ENCODE measurements at regions not wholly inside any gene's neighbourhood (a gene's known extent, or its start where the extent isn't known, plus 50 kb on each side); places are given as distances from the start of the nearest gene placed in this dataset.

GRCh38 chr18:34444622-34445021 lies 219.9 kb upstream of the NOL4 start:
- Histone ChIP-seq H3K79me2 (ENCODE audit: low read length) (no peaks in the 10 kb centered on the region), H3K27me3 (replicated peaks; ENCODE audit: insufficient read depth, low read length) (no peaks in the 10 kb centered on the region), H4K20me1 (ENCODE audit: insufficient read depth, low read length) (no peaks in the 10 kb centered on the region), H2AFZ (ENCODE audit: low read length) (no peak overlapping the region), H3K4me2 (ENCODE audit: low read depth, low read length) (no peak overlapping the region), H3K4me3 (ENCODE audit: low read length) (no peak overlapping the region), H3K9me3 (replicated peaks; ENCODE audit: insufficient read depth, low read length) (no peaks in the 10 kb centered on the region), H3F3A (ENCODE audit: insufficient read depth, low read length) (no peaks in the 10 kb centered on the region), H3K27ac (ENCODE audit: low read length) (no peak overlapping the region), H3K4me1 (ENCODE audit: low read length) (no peaks in the 10 kb centered on the region), H3K36me3 (replicated peaks; ENCODE audit: insufficient read depth, low read length) (no peaks in the 10 kb centered on the region), H3K9ac (ENCODE audit: low read length) (no peak overlapping the region), H3K9me2 (replicated peaks; ENCODE audit: insufficient read depth, low read length) (no peaks in the 10 kb centered on the region)
- no peak for DNase-seq
- no peak for TF ChIP-seq EZH2 (optimal IDR thresholded peaks at IDR 0.05; ENCODE audit: low read depth, low read length)

GRCh38 chr18:34448662-34449061 lies 223.9 kb upstream of the NOL4 start:
- Histone ChIP-seq H2AFZ (ENCODE audit: low read length) (no peak overlapping the region), H3K9ac (ENCODE audit: low read length) (no peak overlapping the region), H3K36me3 (replicated peaks; ENCODE audit: insufficient read depth, low read length) (no peaks in the 10 kb centered on the region), H3K27me3 (replicated peaks; ENCODE audit: insufficient read depth, low read length) (no peaks in the 10 kb centered on the region), H3K27ac (ENCODE audit: low read length) (no peak overlapping the region), H3K9me2 (replicated peaks; ENCODE audit: insufficient read depth, low read length) (no peaks in the 10 kb centered on the region), H3K9me3 (replicated peaks; ENCODE audit: insufficient read depth, low read length) (no peaks in the 10 kb centered on the region), H3K4me1 (ENCODE audit: low read length) (no peaks in the 10 kb centered on the region), H3K4me3 (ENCODE audit: low read length) (no peak overlapping the region), H3K79me2 (ENCODE audit: low read length) (no peaks in the 10 kb centered on the region), H3F3A (ENCODE audit: insufficient read depth, low read length) (no peaks in the 10 kb centered on the region), H4K20me1 (ENCODE audit: insufficient read depth, low read length) (no peaks in the 10 kb centered on the region), H3K4me2 (ENCODE audit: low read depth, low read length) (no peak overlapping the region)
- no peak for DNase-seq
- TF ChIP-seq EZH2phosphoT487 (IDR thresholded peaks at IDR 0.05; ENCODE audit: low read length) = no peak
- no peak for TF ChIP-seq EZH2 (optimal IDR thresholded peaks at IDR 0.05; ENCODE audit: low read depth, low read length)

- H3K79me2 ChIP-seq (ENCODE audit: low read length) = no peaks in the 10 kb centered on the region
- H3F3A ChIP-seq (ENCODE audit: insufficient read depth, low read length) = no peaks in the 10 kb centered on the region
- H3K9me3 ChIP-seq (replicated peaks; ENCODE audit: insufficient read depth, low read length) = no peaks in the 10 kb centered on the region
- H4K20me1 ChIP-seq (ENCODE audit: insufficient read depth, low read length) = no peaks in the 10 kb centered on the region
- H2AFZ ChIP-seq (ENCODE audit: low read length) = no peak overlapping the region
- no peak overlapping the region for H3K27ac ChIP-seq (ENCODE audit: low read length)
- no peaks in the 10 kb centered on the region for H3K4me1 ChIP-seq (ENCODE audit: low read length)
- no peak overlapping the region for H3K4me2 ChIP-seq (ENCODE audit: low read depth, low read length)
- H3K4me3 ChIP-seq (ENCODE audit: low read length) = no peak overlapping the region
- H3K36me3 ChIP-seq (replicated peaks; ENCODE audit: insufficient read depth, low read length) = no peaks in the 10 kb centered on the region
- no peak overlapping the region for H3K9ac ChIP-seq (ENCODE audit: low read length)
- no peaks in the 10 kb centered on the region for H3K9me2 ChIP-seq (replicated peaks; ENCODE audit: insufficient read depth, low read length)
- no peaks in the 10 kb centered on the region for H3K27me3 ChIP-seq (replicated peaks; ENCODE audit: insufficient read depth, low read length)
- no peak for DNase-seq
- TF ChIP-seq CTCF (IDR thresholded peaks at IDR 0.05; ENCODE audit: low read length) (no peak), EZH2 (optimal IDR thresholded peaks at IDR 0.05; ENCODE audit: low read depth, low read length) (no peak), EZH2phosphoT487 (IDR thresholded peaks at IDR 0.05; ENCODE audit: low read length) (no peak)
These were observed 233.0 kb upstream of the NOL4 start for GRCh38 chr18:34457761-34458160.

- Histone ChIP-seq H3K9ac (ENCODE audit: low read length) (no peak overlapping the region), H3K36me3 (replicated peaks; ENCODE audit: insufficient read depth, low read length) (no peaks in the 10 kb centered on the region), H4K20me1 (ENCODE audit: insufficient read depth, low read length) (no peaks in the 10 kb centered on the region), H3K4me2 (ENCODE audit: low read depth, low read length) (no peak overlapping the region), H3K4me3 (ENCODE audit: low read length) (no peak overlapping the region), H3K27me3 (replicated peaks; ENCODE audit: insufficient read depth, low read length) (no peaks in the 10 kb centered on the region), H3K9me2 (replicated peaks; ENCODE audit: insufficient read depth, low read length) (no peaks in the 10 kb centered on the region), H3K4me1 (ENCODE audit: low read length) (no peaks in the 10 kb centered on the region), H3K27ac (ENCODE audit: low read length) (no peak overlapping the region), H2AFZ (ENCODE audit: low read length) (no peak overlapping the region), H3K79me2 (ENCODE audit: low read length) (no peaks in the 10 kb centered on the region), H3F3A (ENCODE audit: insufficient read depth, low read length) (no peaks in the 10 kb centered on the region), H3K9me3 (replicated peaks; ENCODE audit: insufficient read depth, low read length) (no peaks in the 10 kb centered on the region)
- no peak for DNase-seq
- TF ChIP-seq EZH2phosphoT487 (IDR thresholded peaks at IDR 0.05; ENCODE audit: low read length) = no peak
- TF ChIP-seq CTCF (IDR thresholded peaks at IDR 0.05; ENCODE audit: low read length) = no peak
- no peak for TF ChIP-seq EZH2 (optimal IDR thresholded peaks at IDR 0.05; ENCODE audit: low read depth, low read length)
These were observed 233.8 kb upstream of the NOL4 start for GRCh38 chr18:34458410-34458977.

Data from MM.1S (cell line).